Activated CD4-positive, alpha-beta T cell treated with anti-CD3 and anti-CD28 coated beads, Interleukin-2, amount 10 ng/mL, durations not matched to agents 7 days and 5 days (primary cell): ENCODE measurements at regions not wholly inside any gene's neighbourhood (a gene's known extent, or its start where the extent isn't known, plus 50 kb on each side); places are given as distances from the start of the nearest gene placed in this dataset.

Source experiments
- CTCF ChIA-PET: fragments of 350-600 bp; sonication (Branson Sonifier 250); formaldehyde crosslinking; loops from one replicate; lab custom pipeline; 2021; ENCODE audit warnings: antibody characterized with exemption; lab: Charles Lee
- POLR2A ChIA-PET: fragments of 350-600 bp; sonication (Branson Sonifier 250); formaldehyde crosslinking; loops from one replicate; lab custom pipeline; 2021; ENCODE audit warnings: antibody characterized with exemption; lab: Charles Lee
- DNase-seq: peaks from one replicate; pipeline ENCODE4 v3.0.0-alpha.2; 2020
- H3K27ac Mint-ChIP-seq: one replicate; pipeline ENCODE4 v1.8.0; 2021; ENCODE audit warnings: mild to moderate bottlenecking, moderate library complexity, mixed read lengths
- H3K27me3 Mint-ChIP-seq: one replicate; pipeline ENCODE4 v1.8.0; 2021; ENCODE audit warnings: mixed read lengths
- H3K36me3 Mint-ChIP-seq: one replicate; pipeline ENCODE4 v1.8.0; 2021; ENCODE audit warnings: low read depth, mixed read lengths
- H3K4me1 Mint-ChIP-seq: one replicate; pipeline ENCODE4 v1.8.0; 2021; ENCODE audit warnings: mixed read lengths
- H3K4me3 Mint-ChIP-seq: one replicate; pipeline ENCODE4 v1.8.0; 2021; ENCODE audit warnings: mild to moderate bottlenecking, moderate library complexity, mixed read lengths
- H3K9me3 Mint-ChIP-seq: one replicate; pipeline ENCODE4 v1.8.0; 2021; ENCODE audit warnings: mixed read lengths

GRCh38 chr13:68056816-68057710 is 826.9 kb upstream of the PCDH9 start:
- no peaks in the 10 kb centered on the region for H3K36me3 Mint-ChIP-seq
- no peaks in the 10 kb centered on the region for H3K4me1 Mint-ChIP-seq
- no peak overlapping the region for H3K27ac Mint-ChIP-seq
- no peak for DNase-seq
- CTCF ChIA-PET = no interaction called here
- no peaks in the 10 kb centered on the region for H3K27me3 Mint-ChIP-seq
- no peak overlapping the region for H3K4me3 Mint-ChIP-seq
- peaks cover 6% of the 10 kb centered on the region for H3K9me3 Mint-ChIP-seq
- POLR2A ChIA-PET = no interaction called here

GRCh38 chr13:68051910-68052309 is 821.8 kb upstream of the PCDH9 start:
- Mint-ChIP-seq H3K27me3 (no peaks in the 10 kb centered on the region), H3K27ac (no peak overlapping the region), H3K9me3 (peaks cover 2% of the 10 kb centered on the region), H3K36me3 (no peaks in the 10 kb centered on the region), H3K4me3 (no peak overlapping the region), H3K4me1 (no peaks in the 10 kb centered on the region)
- DNase-seq = no peak
- CTCF ChIA-PET = no interaction called here
- POLR2A ChIA-PET = no interaction called here

GRCh38 chr13:68050761-68051160 is 820.6 kb upstream of the PCDH9 start:
- no peak overlapping the region for H3K4me3 Mint-ChIP-seq
- H3K9me3 Mint-ChIP-seq = peaks cover 2% of the 10 kb centered on the region
- H3K27ac Mint-ChIP-seq = no peak overlapping the region
- no peaks in the 10 kb centered on the region for H3K36me3 Mint-ChIP-seq
- POLR2A ChIA-PET = no interaction called here
- no peaks in the 10 kb centered on the region for H3K4me1 Mint-ChIP-seq
- no peak for DNase-seq
- CTCF ChIA-PET = no interaction called here
- H3K27me3 Mint-ChIP-seq = no peaks in the 10 kb centered on the region

GRCh38 chr13:68048802-68049359 is 818.7 kb upstream of the PCDH9 start:
- DNase-seq = no peak
- Mint-ChIP-seq H3K9me3 (peaks cover 5% of the 10 kb centered on the region), H3K4me1 (no peaks in the 10 kb centered on the region), H3K27me3 (no peaks in the 10 kb centered on the region), H3K36me3 (no peaks in the 10 kb centered on the region), H3K27ac (no peak overlapping the region), H3K4me3 (no peak overlapping the region)
- ChIA-PET CTCF (interaction anchor here (0.6 kb wide), 1 partner anchor 678 kb away, joined by 3 read pairs; no protein-coding TSS in a partner anchor), POLR2A (no interaction called here)

GRCh38 chr13:68047889-68048288 is 817.8 kb upstream of the PCDH9 start:
- no peaks in the 10 kb centered on the region for H3K36me3 Mint-ChIP-seq
- no peaks in the 10 kb centered on the region for H3K27me3 Mint-ChIP-seq
- no peak overlapping the region for H3K4me3 Mint-ChIP-seq
- no peak for DNase-seq
- peaks cover 5% of the 10 kb centered on the region for H3K9me3 Mint-ChIP-seq
- ChIA-PET POLR2A (no interaction called here), CTCF (no interaction called here)
- no peaks in the 10 kb centered on the region for H3K4me1 Mint-ChIP-seq
- H3K27ac Mint-ChIP-seq = no peak overlapping the region

GRCh38 chr13:68046903-68047302 is 816.8 kb upstream of the PCDH9 start:
- Mint-ChIP-seq H3K9me3 (peaks cover 7% of the 10 kb centered on the region), H3K36me3 (no peaks in the 10 kb centered on the region), H3K27ac (no peak overlapping the region), H3K27me3 (no peaks in the 10 kb centered on the region), H3K4me3 (no peak overlapping the region), H3K4me1 (no peaks in the 10 kb centered on the region)
- ChIA-PET POLR2A (no interaction called here), CTCF (no interaction called here)
- DNase-seq = no peak

- POLR2A ChIA-PET = no interaction called here
- Mint-ChIP-seq H3K36me3 (no peaks in the 10 kb centered on the region), H3K27me3 (no peaks in the 10 kb centered on the region), H3K27ac (no peak overlapping the region), H3K4me3 (no peak overlapping the region), H3K4me1 (no peaks in the 10 kb centered on the region), H3K9me3 (peaks cover 10% of the 10 kb centered on the region)
- no peak for DNase-seq
- CTCF ChIA-PET = no interaction called here
Observed at GRCh38 chr13:68030152-68030809, 800.1 kb upstream of the PCDH9 start.

- ChIA-PET CTCF (no interaction called here), POLR2A (no interaction called here)
- no peaks in the 10 kb centered on the region for H3K27me3 Mint-ChIP-seq
- no peak overlapping the region for H3K4me3 Mint-ChIP-seq
- no peak for DNase-seq
- no peaks in the 10 kb centered on the region for H3K4me1 Mint-ChIP-seq
- no peak overlapping the region for H3K27ac Mint-ChIP-seq
- H3K9me3 Mint-ChIP-seq = peaks cover 13% of the 10 kb centered on the region
- H3K36me3 Mint-ChIP-seq = no peaks in the 10 kb centered on the region
Observed at GRCh38 chr13:68028701-68029100, 798.6 kb upstream of the PCDH9 start.

- Mint-ChIP-seq H3K9me3 (peaks cover 15% of the 10 kb centered on the region), H3K4me3 (no peak overlapping the region), H3K36me3 (no peaks in the 10 kb centered on the region), H3K4me1 (no peaks in the 10 kb centered on the region), H3K27me3 (no peaks in the 10 kb centered on the region), H3K27ac (no peak overlapping the region)
- ChIA-PET POLR2A (no interaction called here), CTCF (no interaction called here)
- DNase-seq = no peak
Observed at GRCh38 chr13:68027306-68027705, 797.2 kb upstream of the PCDH9 start.

- H3K27me3 Mint-ChIP-seq = no peaks in the 10 kb centered on the region
- H3K9me3 Mint-ChIP-seq = peaks cover 17% of the 10 kb centered on the region
- POLR2A ChIA-PET = no interaction called here
- no peak overlapping the region for H3K27ac Mint-ChIP-seq
- H3K36me3 Mint-ChIP-seq = no peaks in the 10 kb centered on the region
- no peak for DNase-seq
- H3K4me3 Mint-ChIP-seq = no peak overlapping the region
- no peaks in the 10 kb centered on the region for H3K4me1 Mint-ChIP-seq
- CTCF ChIA-PET = no interaction called here
Observed at GRCh38 chr13:68026077-68026476, 795.9 kb upstream of the PCDH9 start.

- ChIA-PET POLR2A (no interaction called here), CTCF (no interaction called here)
- Mint-ChIP-seq H3K4me1 (no peaks in the 10 kb centered on the region), H3K27me3 (no peaks in the 10 kb centered on the region), H3K36me3 (no peaks in the 10 kb centered on the region), H3K27ac (no peak overlapping the region), H3K9me3 (peaks cover 16% of the 10 kb centered on the region), H3K4me3 (no peak overlapping the region)
- DNase-seq = no peak
Observed at GRCh38 chr13:68025604-68026003, 795.5 kb upstream of the PCDH9 start.

GRCh38 chr13:68023838-68024581 is 793.9 kb upstream of the PCDH9 start:
- H3K4me1 Mint-ChIP-seq = no peaks in the 10 kb centered on the region
- ChIA-PET CTCF (no interaction called here), POLR2A (no interaction called here)
- no peak overlapping the region for H3K4me3 Mint-ChIP-seq
- no peak for DNase-seq
- H3K9me3 Mint-ChIP-seq = peaks cover 16% of the 10 kb centered on the region
- H3K27ac Mint-ChIP-seq = no peak overlapping the region
- H3K27me3 Mint-ChIP-seq = no peaks in the 10 kb centered on the region
- H3K36me3 Mint-ChIP-seq = no peaks in the 10 kb centered on the region

- POLR2A ChIA-PET = no interaction called here
- no peaks in the 10 kb centered on the region for H3K36me3 Mint-ChIP-seq
- no peak overlapping the region for H3K27ac Mint-ChIP-seq
- no peak overlapping the region for H3K4me3 Mint-ChIP-seq
- no peak for DNase-seq
- H3K9me3 Mint-ChIP-seq = peaks cover 9% of the 10 kb centered on the region
- CTCF ChIA-PET = no interaction called here
- no peaks in the 10 kb centered on the region for H3K4me1 Mint-ChIP-seq
- no peaks in the 10 kb centered on the region for H3K27me3 Mint-ChIP-seq
Observed at GRCh38 chr13:68019901-68020300, 789.8 kb upstream of the PCDH9 start.
